ENCODE measurements at regions not wholly inside any gene's neighbourhood (a gene's known extent, or its start where the extent isn't known, plus 50 kb on each side); places are given as distances from the start of the nearest gene placed in this dataset.

DNA sequence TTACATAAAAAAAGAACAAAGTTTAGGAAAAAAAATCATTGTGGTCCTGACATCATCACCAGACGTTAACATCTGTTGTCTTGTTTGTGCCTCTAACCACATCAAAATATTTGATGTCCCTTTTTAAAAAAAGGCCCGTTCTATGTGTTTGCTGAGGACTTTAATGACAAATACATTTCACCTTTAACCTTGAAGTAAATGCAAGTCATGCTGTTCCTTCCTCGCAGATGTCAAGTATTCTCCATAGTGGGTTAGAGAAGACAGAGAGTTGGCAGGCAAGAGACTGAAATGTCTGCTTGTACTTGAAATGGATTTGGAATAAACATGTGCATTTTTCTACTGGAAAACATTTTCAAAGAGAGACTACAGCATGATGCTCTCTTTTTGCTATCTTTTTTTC, 134.9 kb downstream of the FGF9 start:
- TF ChIP-seq EZH2phosphoT487 (IDR thresholded peaks at IDR 0.05; ENCODE audit: unreplicated experiment) (no peak), EZH2 (IDR thresholded peaks at IDR 0.05; ENCODE audit: low read depth, unreplicated experiment) (no peak)
- TF ChIP-seq, protein P1, sequence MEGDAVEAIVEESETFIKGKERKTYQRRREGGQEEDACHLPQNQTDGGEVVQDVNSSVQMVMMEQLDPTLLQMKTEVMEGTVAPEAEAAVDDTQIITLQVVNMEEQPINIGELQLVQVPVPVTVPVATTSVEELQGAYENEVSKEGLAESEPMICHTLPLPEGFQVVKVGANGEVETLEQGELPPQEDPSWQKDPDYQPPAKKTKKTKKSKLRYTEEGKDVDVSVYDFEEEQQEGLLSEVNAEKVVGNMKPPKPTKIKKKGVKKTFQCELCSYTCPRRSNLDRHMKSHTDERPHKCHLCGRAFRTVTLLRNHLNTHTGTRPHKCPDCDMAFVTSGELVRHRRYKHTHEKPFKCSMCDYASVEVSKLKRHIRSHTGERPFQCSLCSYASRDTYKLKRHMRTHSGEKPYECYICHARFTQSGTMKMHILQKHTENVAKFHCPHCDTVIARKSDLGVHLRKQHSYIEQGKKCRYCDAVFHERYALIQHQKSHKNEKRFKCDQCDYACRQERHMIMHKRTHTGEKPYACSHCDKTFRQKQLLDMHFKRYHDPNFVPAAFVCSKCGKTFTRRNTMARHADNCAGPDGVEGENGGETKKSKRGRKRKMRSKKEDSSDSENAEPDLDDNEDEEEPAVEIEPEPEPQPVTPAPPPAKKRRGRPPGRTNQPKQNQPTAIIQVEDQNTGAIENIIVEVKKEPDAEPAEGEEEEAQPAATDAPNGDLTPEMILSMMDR (conservative IDR thresholded peaks at IDR 0.05; ENCODE audit: low read depth in 2 of 2) = no peak

Data from GM23338 (cell line).